ENCODE measurements at regions not wholly inside any gene's neighbourhood (a gene's known extent, or its start where the extent isn't known, plus 50 kb on each side); places are given as distances from the start of the nearest gene placed in this dataset.

DNA sequence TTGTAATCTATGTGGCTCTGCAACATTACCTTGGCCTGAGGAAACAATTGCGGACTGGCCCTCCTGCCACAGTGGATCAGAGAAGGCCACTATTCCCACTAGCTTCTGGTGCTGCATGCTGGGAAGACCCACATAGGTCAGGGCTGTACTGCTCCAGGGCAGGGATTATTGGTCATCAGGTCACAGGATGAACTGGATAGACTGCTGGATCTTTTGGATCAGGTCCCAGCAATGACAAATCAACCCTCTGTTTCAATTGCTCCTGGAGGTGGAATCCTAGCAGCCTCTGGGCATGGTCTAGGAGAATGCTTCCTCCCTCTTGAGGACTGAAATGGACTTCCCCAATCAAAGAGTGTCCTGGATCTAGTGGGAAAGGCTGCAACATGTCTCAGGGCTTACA lies 66.7 kb upstream of the PHF24 start:
- TF ChIP-seq POLR2A (IDR thresholded peaks at IDR 0.05), result no peak
- TF ChIP-seq, protein P1, sequence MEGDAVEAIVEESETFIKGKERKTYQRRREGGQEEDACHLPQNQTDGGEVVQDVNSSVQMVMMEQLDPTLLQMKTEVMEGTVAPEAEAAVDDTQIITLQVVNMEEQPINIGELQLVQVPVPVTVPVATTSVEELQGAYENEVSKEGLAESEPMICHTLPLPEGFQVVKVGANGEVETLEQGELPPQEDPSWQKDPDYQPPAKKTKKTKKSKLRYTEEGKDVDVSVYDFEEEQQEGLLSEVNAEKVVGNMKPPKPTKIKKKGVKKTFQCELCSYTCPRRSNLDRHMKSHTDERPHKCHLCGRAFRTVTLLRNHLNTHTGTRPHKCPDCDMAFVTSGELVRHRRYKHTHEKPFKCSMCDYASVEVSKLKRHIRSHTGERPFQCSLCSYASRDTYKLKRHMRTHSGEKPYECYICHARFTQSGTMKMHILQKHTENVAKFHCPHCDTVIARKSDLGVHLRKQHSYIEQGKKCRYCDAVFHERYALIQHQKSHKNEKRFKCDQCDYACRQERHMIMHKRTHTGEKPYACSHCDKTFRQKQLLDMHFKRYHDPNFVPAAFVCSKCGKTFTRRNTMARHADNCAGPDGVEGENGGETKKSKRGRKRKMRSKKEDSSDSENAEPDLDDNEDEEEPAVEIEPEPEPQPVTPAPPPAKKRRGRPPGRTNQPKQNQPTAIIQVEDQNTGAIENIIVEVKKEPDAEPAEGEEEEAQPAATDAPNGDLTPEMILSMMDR (IDR thresholded peaks at IDR 0.05), result no peak

Data from body of pancreas (tissue), 4 donors.